Right renal cortex interstitium (tissue), 3 donors: ENCODE measurements at regions not wholly inside any gene's neighbourhood (a gene's known extent, or its start where the extent isn't known, plus 50 kb on each side); places are given as distances from the start of the nearest gene placed in this dataset.
"Not testable (repeated sequence)": the region's sequence is repeated elsewhere in the genome, so short reads cannot be mapped to it uniquely, and the experiment has no call there.

Experiments used
- DNase-seq, 3 donors: peaks; one replicate each; pipeline ENCODE4 v3.0.0-alpha.2; 2013; ENCODE audit warnings: low read depth in 3 of 3, low spot score in 2 of 3

DNA sequence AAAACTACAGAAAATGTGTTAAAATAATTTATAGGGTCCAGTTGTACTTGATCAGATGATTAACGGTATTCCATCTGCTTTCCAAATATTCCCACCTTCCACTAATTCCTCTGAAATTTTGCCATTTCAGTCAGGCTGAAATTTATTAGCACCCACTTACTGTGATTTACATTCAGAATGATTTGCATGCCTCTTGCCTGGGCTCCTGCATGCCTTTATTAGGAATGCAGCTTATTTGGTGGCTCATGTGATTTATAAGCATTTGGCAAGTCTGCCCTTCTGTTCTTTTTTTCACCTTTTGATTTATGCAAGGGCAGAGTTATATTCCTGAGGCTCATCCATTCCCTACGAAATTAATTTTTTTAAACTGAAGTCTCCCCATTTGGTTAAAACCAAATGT, 1594.5 kb upstream of the PIK3C3 start:
- DNase-seq: no peak

DNA sequence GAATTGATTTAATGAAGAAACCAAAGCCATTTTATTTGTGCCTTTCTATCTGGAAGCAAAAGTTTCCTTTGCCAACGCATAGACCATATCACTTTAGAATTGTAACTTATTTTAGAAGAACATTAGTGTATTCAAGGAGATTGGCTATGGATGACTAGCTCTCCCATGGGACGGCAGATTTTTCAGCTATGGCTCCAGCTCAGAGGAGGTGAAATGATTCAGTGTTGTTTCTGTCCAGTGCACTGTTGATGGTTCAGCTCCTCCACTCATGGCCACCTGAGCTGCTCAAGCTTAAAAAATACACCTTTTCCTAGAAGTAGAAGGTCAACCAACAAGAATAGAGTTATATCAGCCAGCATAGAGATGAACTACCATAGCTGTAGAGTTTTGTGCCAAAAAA, 1597.5 kb upstream of the PIK3C3 start:
- no peak for DNase-seq

DNA sequence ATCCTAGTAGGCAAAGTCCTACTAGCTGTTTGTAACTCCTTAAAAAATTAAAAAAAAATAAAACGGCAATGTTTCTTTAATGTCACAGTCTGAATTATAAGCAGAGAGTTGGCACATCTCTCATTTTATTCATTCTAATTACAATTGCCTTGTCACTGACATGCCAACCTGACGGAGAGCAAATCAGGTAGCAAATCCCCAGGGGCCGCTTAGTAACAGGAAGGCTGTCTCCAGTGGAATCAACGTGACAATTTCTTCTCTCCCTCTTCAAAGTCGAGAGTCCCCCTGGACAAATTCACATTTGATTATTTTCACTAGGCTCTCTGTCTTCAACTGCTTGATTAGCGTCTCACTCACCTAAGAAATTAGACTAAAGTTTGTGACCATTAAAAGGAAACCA, 1598.9 kb upstream of the PIK3C3 start:
- DNase-seq: no peak

DNA sequence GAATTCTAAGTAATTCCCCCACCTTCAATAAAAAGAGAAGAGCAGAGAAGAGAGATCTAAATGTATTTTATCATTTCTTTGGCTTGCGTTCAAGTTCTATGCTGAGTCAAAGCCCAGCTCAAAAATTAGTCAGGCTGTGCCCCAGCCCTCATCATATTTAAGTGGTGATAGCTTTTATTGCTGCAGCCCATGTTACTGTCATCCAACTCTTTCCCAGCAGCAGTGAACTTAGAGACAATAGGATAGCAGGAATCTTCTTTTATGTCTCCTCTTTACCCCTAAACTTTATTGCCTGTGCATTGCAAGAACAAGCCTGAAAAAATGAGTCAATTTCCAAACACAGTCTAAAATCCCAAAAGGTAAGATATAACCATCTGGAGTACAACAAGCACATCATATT, 1599.3 kb upstream of the PIK3C3 start:
- no peak for DNase-seq

DNA sequence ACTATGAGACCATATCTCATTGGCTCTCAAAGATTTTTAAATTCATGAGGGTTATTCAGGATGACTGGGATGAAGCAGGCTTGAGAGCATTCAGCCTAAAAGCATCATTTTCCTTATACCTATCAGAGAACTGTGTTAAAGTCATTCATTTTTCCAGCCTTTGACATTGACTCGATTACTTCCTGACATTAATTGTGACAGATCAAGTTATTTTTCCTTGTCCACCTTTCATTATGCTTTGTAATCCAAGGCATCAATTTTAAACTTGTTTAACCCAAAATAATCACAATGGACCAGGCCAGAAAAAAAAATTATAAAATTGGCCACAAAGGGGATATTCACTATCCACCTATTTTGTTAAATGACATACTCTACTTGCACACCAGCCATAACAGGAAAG, 1606.8 kb upstream of the PIK3C3 start:
- no peak for DNase-seq

DNA sequence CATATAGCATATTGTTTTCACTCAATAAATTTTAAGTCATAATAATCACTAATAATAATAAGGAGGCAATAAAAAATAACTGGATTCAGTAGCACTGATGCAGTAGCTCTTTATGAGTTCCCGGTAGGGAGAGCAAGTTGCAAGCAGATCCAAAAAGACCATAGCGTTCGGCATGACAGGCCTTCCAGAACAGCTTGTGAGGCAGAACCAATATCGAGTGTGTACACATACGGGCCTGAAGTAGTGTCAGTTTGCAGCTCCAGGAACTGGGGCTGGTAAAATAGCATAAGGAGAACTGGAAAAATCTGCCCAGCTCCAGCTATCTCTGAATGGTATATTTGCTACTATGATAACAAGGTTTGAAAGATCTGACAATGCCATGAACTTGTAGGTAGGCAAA, 1607.8 kb upstream of the PIK3C3 start:
- DNase-seq: no peak

DNA sequence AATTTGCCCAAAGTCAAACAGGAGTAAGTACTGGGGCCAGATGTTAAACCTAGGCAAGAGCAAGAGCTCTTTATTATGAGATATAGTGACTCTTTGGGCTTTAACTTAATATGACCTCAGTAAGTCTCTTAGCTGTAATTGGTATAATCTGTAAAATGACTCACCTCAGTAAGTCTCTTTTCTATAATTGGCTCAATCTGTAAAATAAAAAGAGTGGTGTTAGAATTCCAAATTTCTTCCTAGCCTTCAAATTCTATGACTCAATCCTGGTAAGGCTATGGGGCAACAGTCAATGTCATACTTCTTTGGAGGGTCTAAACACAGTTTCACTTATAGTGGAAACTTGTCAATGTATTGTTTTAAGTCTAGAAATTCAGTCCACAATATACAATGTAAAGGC, 1608.9 kb upstream of the PIK3C3 start:
- no peak for DNase-seq

DNA sequence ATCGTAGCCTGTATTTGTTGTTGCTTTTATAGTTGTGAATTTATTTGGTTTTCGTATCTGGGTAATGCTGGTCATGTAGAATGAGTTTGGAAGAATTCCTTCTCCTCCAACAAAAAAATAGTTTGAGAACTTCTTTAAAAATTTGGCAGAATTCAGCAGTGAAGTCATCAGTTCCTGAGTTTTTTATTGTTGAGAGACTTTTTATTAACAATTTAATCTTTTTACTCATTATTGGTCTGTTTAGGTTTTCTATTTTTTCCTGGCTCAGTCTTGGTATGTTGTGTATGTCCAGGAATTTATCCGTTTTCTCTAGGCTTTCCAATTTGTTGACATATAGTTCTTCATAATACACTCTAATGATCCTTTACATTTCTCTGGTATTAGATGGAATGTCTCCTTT, 1613.3 kb upstream of the PIK3C3 start:
- DNase-seq: no peak

DNA sequence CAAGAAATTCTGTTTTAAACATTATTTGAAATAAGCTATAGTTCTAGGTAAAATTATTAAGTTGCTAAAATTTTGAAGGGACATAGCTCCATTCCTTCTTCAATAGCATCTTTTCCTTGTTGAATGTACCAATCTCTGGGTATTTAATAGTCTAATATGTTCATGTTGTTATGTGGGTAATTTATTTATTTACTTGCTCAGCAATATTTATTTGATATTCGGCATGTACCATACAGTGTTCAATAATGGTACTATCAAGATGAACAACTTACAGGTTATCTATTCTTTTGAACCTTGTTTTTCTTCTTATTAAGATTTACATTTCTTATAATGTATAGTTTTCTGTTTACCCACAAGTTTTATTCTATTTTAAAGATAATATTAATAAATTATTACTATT, 1616.8 kb upstream of the PIK3C3 start:
- no peak for DNase-seq

DNA sequence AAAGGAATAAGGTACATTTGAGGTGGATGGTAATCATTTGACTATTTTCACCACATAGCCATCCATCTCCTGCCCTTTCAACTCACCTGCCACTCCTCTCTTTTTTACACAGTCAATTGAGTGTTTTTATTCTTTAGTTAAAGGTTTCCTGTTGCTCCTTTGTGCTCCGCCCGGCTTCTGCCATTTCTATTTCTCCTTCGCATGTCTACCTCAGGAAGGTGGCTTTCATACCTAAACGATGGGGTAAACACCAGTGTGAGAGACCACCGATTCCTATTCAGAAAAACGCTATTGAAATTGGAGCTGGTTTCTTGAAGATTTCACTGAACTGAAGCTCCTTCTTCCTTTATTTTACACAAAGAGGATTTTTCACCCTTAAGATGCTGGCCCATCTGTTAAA, 1628.0 kb upstream of the PIK3C3 start:
- DNase-seq: no peak

DNA sequence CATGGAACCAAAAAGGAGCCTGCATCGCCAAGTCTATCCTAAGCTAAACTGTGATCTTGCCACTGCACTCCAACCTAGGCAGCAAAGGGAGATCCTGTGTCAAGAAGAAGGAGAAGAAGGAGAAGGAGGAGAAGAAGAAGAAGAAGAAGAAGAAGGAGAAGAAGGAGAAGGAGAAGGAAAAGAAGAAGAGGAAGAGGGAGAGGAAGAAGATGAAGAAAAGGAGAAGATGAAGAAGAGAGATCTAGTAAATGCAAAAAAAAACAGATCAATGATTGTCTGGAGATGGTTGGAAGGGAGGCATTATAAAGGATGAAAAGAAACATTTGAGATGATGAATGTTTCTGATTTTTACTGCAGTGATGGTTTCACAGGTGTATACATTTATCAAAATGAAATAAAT, 1629.0 kb upstream of the PIK3C3 start:
- DNase-seq: no peak

DNA sequence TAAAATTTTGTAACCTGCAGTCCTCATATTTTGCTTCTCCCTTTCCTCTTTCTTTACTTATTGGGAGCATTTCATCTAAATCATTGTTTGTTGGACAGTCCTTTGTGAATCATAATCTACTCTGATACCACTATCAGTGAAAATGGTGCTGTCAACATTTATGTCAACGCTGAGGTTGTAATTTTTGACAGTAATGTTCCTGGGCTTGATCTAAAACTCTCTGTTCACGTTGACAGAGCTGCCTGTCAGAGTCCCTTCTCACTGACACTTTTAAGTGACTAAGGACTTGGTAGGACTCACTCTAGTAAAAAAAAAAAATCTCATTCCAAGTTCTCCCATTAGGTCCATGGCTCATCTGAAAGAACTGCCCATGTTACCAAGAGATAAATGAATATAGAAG, 1640.8 kb upstream of the PIK3C3 start:
- no peak for DNase-seq

DNA sequence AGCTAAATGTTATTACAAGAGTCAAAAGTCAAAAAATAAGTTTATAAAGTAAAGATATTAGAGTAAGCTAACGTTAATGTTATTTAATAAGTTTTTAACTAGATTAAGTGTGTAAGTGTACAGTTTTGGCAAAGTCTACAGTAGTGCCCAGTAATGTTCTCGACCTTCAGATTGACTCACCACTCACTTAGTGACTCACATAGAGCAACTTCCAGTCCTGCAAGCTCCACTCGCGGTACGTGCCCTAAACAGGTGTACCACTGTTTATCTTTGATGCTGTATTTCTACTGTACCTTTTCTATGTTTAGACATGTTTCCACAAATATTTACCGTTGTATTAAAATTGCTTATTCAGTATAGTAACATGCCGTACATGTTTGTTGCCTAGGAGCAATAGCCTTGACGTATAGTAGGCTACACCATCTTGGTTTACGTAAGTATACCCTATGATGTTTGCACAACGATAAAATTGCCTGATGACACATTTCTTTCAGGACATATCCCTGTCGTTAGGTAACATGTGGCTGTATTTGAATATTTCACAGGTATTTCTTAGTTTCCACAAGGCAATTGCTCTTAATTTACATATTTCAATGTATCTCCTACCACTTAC, 1641.9 kb upstream of the PIK3C3 start:
- DNase-seq: no peak

DNA sequence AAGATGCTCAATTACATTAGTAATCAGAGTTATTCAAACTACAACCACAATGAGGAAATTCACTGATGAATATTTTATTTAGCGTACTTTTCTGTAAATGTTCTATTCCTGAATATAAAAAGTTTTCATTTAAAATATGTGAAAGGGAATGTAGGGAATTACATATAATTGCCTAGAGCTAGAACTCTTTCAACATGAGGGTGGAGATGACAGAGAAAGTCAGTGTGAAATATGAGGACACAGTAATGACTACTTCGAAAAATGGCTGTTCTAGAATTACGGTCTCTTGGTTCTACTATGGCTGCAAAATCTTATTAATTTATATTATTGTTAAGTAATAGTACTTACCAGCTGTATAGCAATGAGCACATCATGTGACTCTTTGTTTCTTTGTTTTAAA, 1647.4 kb upstream of the PIK3C3 start:
- DNase-seq: no peak

DNA sequence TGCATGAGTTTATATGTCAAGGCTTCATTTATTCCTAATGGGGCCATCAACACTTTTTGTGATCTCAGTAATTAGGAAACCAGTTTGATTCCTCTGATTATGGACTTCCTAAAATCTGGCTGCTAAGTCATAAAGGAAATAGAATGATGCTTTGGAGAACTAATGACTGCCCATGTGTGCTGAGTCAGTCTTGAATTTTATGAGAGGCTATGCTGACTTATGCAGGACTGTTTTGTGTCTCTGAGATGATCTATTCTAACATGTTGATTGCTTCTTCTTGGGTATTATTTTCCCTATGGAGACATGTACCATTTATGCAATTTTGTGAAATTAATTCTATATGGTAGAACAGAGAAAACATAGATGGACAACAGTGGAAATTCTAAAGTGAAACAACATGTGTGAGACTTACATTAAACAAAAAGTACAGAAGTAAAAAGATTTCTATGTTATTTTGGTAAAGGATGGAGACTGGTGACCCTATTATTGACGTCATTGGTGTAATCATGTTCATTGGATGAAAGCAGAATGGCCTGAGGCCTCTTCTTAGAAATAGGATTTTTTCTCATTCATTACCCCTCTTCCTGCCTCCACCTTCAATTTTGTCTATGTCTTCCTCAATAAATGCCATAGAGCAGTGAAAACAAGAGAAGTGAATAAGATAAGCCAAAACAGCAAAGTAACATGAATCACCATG, 1658.2 kb upstream of the PIK3C3 start:
- no peak for DNase-seq

DNA sequence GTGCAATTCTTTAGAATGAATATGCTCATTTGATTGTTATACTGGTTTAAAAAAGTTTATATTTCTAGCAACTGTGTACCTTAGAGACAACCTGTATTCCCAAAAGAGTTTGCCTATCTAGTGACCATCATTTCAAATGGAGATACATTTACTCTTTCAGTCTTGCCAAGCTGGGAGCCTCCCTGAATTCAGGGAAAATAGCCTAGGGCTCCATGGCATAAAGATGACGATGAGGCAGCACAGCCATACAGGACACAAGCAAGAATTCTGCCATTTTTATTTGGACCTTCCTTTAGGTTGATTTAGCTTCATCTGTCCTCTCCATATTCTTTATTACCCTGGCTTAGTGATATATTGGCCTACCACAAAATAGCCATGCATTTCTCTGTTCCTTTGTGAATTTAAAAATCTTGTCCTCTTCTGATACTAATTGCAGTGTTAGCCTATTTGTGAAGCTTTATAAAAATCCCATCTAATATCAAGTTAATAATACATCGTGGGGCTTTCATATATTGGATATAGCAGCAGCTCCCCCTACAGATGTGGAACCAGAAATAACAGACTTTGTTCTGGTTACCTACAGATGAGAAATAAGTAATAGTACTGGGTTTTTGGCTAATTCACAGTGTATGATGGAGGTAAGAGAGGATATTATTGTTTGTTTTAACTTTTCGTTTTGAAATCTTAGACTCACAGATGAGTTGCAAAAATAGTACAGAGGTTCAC, 1661.9 kb upstream of the PIK3C3 start:
- DNase-seq: no peak

DNA sequence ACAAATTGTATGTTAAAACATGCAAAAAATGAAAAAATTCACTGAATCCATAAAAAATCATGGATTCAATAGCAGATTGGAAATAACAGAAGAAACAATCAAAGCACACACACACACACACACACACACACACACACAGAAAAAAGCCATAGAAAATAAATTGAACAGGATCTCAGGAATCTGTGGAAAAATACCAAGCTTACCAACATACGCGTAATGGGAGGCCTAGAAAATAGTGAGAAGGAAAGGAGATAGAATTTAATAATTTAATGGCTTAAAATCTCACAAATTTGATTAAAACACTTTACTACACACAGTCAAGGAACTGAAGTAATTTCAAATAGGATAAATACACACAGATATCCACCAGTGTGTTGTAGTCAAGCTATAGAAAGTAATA, 1671.5 kb upstream of the PIK3C3 start:
- DNase-seq: no peak

DNA sequence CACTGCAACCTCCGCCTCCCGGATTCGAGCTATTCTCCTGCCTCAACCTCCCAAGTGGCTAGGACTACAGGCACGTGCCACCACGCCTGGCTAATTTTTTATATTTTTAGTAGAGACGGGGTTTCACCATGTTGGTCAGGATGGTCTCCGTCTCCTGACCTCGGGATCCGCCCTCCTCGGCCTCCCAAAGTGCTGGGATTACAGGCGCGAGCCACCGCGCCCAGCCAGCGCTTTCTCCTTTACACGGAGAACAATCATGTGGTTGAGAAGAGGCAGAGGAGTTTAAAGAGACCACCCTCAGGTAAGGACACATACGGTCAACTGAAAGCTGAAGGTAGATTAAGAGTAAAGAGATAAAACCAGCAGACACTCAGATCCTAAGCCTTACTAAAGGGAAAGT, 1673.7 kb upstream of the PIK3C3 start:
- DNase-seq: not testable (repeated sequence)

DNA sequence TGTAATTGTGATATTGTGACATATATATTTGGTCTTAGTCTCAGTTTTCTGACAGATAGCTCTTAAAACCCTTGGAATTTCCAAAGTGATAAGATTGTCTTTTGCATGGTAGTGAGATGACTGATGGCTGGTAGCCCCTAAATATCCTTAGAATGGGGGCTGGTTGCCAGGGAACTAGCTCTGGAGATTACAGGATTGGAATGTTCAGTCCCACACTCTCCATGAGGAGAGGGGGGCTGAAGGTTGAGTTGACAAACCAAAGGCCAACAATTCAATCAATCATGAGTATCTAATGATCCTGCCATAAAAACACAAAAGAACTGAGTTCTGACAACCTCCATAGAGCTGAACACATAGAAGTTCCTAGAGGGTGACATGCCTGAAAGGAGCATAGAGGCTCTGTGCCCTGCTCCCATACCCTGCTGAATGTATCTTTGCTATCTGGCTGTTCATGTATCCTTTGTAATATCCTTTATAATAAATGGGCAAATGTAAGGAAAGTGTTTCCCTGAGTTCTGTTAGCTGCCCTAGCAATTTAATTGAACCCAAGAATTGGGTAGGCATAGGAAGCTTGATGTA, 1680.3 kb upstream of the PIK3C3 start:
- DNase-seq: no peak

DNA sequence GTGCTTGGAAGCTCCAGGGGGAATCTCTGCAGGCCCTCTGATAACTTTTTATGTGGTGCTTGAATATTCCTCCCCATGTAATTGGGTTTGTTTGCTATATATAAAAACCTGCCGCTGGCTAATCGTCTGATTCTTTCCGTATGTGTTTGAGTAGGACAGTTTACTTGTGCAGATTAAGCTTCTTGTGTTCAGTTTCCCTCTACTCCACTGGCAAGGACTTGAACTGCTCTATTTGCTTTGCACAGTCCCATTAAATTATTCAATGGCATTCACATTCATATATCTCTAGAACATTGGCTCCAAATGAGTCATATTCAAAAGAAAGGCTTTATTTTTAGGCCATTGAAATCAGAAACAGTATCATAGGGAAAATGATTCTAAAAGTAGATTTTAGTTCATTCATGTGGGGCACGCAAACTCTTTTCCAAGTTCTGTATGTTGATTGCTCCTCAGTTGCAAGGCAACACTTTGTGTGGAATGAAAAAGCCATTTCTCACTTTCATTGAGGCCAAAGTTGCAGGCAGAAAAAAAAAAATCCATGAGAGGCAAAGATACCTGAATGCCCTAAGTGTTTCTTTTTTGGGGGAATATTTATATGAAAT, 1682.3 kb upstream of the PIK3C3 start:
- DNase-seq: no peak

DNA sequence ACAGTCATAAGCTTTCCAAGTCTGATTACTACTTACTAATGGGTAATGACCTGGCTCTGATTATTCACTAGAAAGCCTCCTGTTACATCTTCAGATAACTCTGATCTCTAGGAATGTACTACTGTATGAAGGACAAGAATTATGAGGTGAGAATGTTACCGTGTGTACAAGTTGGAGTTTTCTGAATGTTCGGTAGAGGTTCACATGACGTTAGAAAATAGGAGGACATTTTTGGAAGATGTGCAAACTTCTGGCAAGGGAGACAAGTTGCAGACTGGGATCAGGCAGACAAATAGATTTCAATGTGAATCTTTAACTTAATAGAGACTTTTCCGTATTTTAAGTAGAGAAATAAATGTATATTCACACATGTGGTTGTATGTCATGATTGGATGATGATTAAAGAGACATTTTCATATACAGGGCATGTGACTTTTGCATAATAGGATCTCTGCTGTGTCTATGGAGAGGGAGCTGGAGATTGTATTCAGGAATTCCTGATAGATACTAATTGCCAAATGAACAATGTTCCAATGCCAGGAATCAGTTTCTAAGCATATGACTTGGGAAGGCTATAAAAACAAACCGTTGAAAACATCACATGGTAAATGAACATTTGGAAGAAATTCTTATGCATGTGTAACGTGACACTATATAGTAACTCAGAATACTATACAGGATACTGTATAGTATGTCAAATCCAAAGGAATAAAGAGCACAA, 1695.8 kb upstream of the PIK3C3 start:
- DNase-seq: no peak
